Caco-2 (cell line): ENCODE measurements at regions not wholly inside any gene's neighbourhood (a gene's known extent, or its start where the extent isn't known, plus 50 kb on each side); places are given as distances from the start of the nearest gene placed in this dataset.
"Not testable (repeated sequence)": the region's sequence is repeated elsewhere in the genome, so short reads cannot be mapped to it uniquely, and the experiment has no call there.

Experiments
- BruUV-seq: library from RNA; stranded (reverse); fragments of 400-500 nt; replicated peaks from 2 replicates; lab custom pipeline; 2021; lab: Mats Ljungman, UMichigan
- CTCF ChIA-PET: fragments of 300-600 bp; sonication (Branson Sonifier 250); formaldehyde crosslinking; loops from one replicate; lab custom pipeline; 2022; ENCODE audit warnings: antibody characterized with exemption; lab: Charles Lee
- POLR2A ChIA-PET: fragments of 300-600 bp; sonication (Branson Sonifier 250); formaldehyde crosslinking; loops from one replicate; lab custom pipeline; 2022; ENCODE audit warnings: antibody characterized with exemption; lab: Charles Lee
- DNase-seq, 2 experiments: peaks; one replicate each; pipeline versions ENCODE4 v3.0.0 to v3.0.0-alpha.2; 2020 to 2022
- H3K27me3 ChIP-seq: replicated peaks from 2 replicates; pipeline ENCODE4 v1.6.0; 2011; ENCODE audit warnings: low read length; ENCODE audit not compliant: control insufficient read depth, insufficient read depth
- H3K36me3 ChIP-seq: 2 replicates; pipeline ENCODE4 v1.5.1; 2011; ENCODE audit warnings: low read length; ENCODE audit not compliant: control insufficient read depth, insufficient read depth
- H3K4me1 ChIP-seq: fragments of 250-450 bp; sonication (Bioruptor Pico); 2 replicates; pipeline ENCODE4 v1.5.1; 2020; ENCODE audit warnings: mild to moderate bottlenecking
- H3K4me3 ChIP-seq: 2 replicates; pipeline ENCODE4 v1.5.1; 2011; ENCODE audit warnings: low read depth, mild to moderate bottlenecking, control low read depth, low read length
- H3K9me3 ChIP-seq: fragments of 250-450 bp; sonication (Bioruptor Pico); 2 replicates; pipeline ENCODE4 v1.5.1; 2020; ENCODE audit warnings: mild to moderate bottlenecking, moderate library complexity
- H3K27ac Mint-ChIP-seq: one replicate; pipeline ENCODE4 v1.8.0; 2022; ENCODE audit warnings: mixed read lengths; ENCODE audit not compliant: unreplicated experiment
- H3K27me3 Mint-ChIP-seq: one replicate; pipeline ENCODE4 v1.8.0; 2022; ENCODE audit warnings: mixed read lengths; ENCODE audit not compliant: insufficient read depth, unreplicated experiment
- H3K36me3 Mint-ChIP-seq: one replicate; pipeline ENCODE4 v1.8.0; 2022; ENCODE audit warnings: mild to moderate bottlenecking, mixed read lengths; ENCODE audit not compliant: insufficient read depth, unreplicated experiment
- H3K4me1 Mint-ChIP-seq: one replicate; pipeline ENCODE4 v1.8.0; 2022; ENCODE audit warnings: low read depth, mixed read lengths; ENCODE audit not compliant: unreplicated experiment
- H3K4me3 Mint-ChIP-seq: one replicate; pipeline ENCODE4 v1.8.0; 2022; ENCODE audit warnings: mild to moderate bottlenecking, moderate library complexity, mixed read lengths; ENCODE audit not compliant: unreplicated experiment
- H3K9me3 Mint-ChIP-seq: one replicate; pipeline ENCODE4 v1.8.0; 2022; ENCODE audit warnings: mixed read lengths; ENCODE audit not compliant: unreplicated experiment
- intact Hi-C: fragments of 100-400 bp; cut with micrococcal nuclease; formaldehyde crosslinking; loops from one replicate; pipeline ENCODE4 v1.10.0; 2022; ENCODE audit not compliant: unreplicated experiment
- TF ChIP-seq, protein P1 (sequence below), 2 experiments: fragments of 200-600 bp in 1 of 2; IDR thresholded peaks; 1 replicate in 1 of 2; 2 replicates in 1 of 2; pipeline versions ENCODE4 v1.5.1 to v1.8.0; 2011 to 2022; ENCODE audit warnings: antibody characterized with exemption in 1 of 2, control low read depth in 1 of 2, inconsistent platforms in 1 of 2, low read depth in 1 of 2, low read length in 1 of 2, mild to moderate bottlenecking in 1 of 2, moderate library complexity in 1 of 2; ENCODE audit not compliant: insufficient read depth in 1 of 2, severe bottlenecking in 1 of 2, unreplicated experiment in 1 of 2

DNA sequence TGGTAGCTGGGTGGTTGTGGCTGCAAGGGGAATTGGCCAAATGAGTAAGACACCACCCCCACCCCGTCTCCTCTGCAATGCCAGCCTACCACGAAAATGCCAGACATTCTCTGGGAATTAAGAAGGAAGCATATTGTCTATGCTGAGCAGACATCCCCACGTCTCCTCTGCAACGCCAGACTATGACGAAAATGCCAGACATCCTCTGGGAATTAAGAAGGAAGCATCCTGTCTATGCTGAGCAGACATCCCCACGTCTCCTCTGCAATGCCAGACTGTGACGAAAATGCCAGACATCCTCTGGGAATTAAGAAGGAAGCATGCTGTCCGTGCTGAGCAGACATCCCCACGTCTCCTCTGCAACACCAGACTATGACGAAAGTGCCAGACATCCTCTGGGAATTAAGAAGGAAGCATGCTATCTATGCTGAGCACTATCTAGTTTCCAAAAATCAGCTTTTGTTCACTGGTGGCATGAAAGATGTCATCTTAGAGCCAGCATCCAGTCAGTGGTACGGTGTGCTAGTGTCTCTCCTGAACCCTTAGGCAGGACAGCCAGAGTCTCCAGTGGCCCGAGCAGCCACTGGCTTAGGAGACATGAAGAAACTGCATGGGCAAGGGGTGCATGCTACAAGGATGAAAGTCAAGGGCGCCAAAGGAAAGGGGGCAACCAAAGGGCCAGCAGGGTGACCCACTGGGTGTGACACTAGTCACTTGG is 339.8 kb upstream of the FRG1 start:
- TF ChIP-seq, protein P1, sequence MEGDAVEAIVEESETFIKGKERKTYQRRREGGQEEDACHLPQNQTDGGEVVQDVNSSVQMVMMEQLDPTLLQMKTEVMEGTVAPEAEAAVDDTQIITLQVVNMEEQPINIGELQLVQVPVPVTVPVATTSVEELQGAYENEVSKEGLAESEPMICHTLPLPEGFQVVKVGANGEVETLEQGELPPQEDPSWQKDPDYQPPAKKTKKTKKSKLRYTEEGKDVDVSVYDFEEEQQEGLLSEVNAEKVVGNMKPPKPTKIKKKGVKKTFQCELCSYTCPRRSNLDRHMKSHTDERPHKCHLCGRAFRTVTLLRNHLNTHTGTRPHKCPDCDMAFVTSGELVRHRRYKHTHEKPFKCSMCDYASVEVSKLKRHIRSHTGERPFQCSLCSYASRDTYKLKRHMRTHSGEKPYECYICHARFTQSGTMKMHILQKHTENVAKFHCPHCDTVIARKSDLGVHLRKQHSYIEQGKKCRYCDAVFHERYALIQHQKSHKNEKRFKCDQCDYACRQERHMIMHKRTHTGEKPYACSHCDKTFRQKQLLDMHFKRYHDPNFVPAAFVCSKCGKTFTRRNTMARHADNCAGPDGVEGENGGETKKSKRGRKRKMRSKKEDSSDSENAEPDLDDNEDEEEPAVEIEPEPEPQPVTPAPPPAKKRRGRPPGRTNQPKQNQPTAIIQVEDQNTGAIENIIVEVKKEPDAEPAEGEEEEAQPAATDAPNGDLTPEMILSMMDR (IDR thresholded peaks at IDR 0.05; ENCODE audit: insufficient read depth in 1 of 2, low read depth in 1 of 2, low read length in 1 of 2, severe bottlenecking in 1 of 2, unreplicated experiment in 1 of 2) = no peak
- H3K4me1 ChIP-seq = no peaks in the 10 kb centered on the region
- CTCF ChIA-PET = no interaction called here
- no TSS peak for BruUV-seq
- no peak overlapping the region for H3K4me3 Mint-ChIP-seq
- H3K4me3 ChIP-seq = no peak overlapping the region
- H3K9me3 ChIP-seq = no peaks in the 10 kb centered on the region
- no peaks in the 10 kb centered on the region for H3K36me3 ChIP-seq
- no peaks in the 10 kb centered on the region for H3K4me1 Mint-ChIP-seq
- peaks cover 3% of the 10 kb centered on the region for H3K27me3 Mint-ChIP-seq
- intact Hi-C loops = no loop called here
- H3K36me3 Mint-ChIP-seq = no peaks in the 10 kb centered on the region
- H3K27ac Mint-ChIP-seq = no peak overlapping the region
- no peaks in the 10 kb centered on the region for H3K27me3 ChIP-seq
- POLR2A ChIA-PET = no interaction called here
- DNase-seq = no peak
- H3K9me3 Mint-ChIP-seq = no peaks in the 10 kb centered on the region

DNA sequence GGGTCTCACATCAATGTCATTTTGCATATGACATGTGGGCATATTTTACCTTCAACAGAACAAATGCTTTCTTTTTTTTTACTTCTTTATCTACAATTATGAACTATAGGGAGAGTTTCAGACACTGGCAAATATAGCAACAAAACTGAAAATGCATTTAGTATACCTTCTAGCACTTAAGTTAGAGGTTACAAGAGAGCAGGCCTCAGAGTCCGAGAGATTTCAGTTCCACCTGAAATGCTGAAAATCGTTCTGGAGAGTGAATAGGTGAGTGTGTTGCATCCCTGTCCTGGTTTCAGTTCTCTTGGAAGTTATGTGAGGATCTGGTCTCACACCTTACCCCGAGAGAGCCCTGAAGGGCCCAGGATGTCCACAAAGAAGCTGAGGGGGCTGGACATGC is 337.8 kb upstream of the FRG1 start:
- DNase-seq, H3K36me3 ChIP-seq, H3K9me3 Mint-ChIP-seq, POLR2A ChIA-PET, H3K27me3 ChIP-seq, H3K4me3 ChIP-seq, H3K36me3 Mint-ChIP-seq, intact Hi-C loops, H3K4me3 Mint-ChIP-seq, CTCF ChIA-PET, H3K4me1 Mint-ChIP-seq, H3K27me3 Mint-ChIP-seq, H3K27ac Mint-ChIP-seq, H3K9me3 ChIP-seq, H3K4me1 ChIP-seq, BruUV-seq: not testable (repeated sequence)

- BruUV-seq, POLR2A ChIA-PET, DNase-seq: not testable (repeated sequence)
Observed at GRCh38 chr4:189610571-189610970, 330.1 kb upstream of the FRG1 start.

DNA sequence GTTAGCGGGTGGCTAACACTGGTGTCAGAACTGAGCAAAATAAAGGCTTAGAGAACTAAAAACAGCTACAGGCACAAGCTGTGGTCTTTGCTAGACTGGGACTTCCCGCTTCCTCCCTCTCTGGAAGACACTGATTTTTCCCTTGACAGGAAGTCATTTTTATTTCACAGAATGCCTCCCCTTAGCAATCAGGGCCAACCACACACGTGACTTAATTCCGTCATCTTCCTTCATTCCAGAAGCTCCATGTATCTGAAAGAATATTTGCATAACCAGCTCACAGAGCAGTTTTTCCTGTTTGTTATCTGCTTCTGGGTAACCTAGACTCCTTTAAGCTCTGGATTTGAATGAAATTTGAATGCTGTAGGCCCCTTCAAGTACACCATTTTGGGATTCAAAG is 327.5 kb upstream of the FRG1 start:
- no TSS peak for BruUV-seq
- Histone ChIP-seq H3K36me3 (no peaks in the 10 kb centered on the region), H3K4me3 (no peak overlapping the region), H3K27me3 (no peaks in the 10 kb centered on the region), H3K4me1 (no peaks in the 10 kb centered on the region), H3K9me3 (no peaks in the 10 kb centered on the region)
- CTCF ChIA-PET = no interaction called here
- Mint-ChIP-seq H3K27ac (no peak overlapping the region), H3K4me3 (no peak overlapping the region), H3K4me1 (no peaks in the 10 kb centered on the region), H3K27me3 (peaks cover 2% of the 10 kb centered on the region), H3K36me3 (no peaks in the 10 kb centered on the region), H3K9me3 (no peaks in the 10 kb centered on the region)
- TF ChIP-seq, protein P1 (IDR thresholded peaks at IDR 0.05; ENCODE audit: insufficient read depth in 1 of 2, low read depth in 1 of 2, low read length in 1 of 2, severe bottlenecking in 1 of 2, unreplicated experiment in 1 of 2) = no peak
- POLR2A ChIA-PET = no interaction called here
- intact Hi-C loops = no loop called here
- DNase-seq = no peak

More at GRCh38 chr4:189610571-189610970, 330.1 kb upstream of the FRG1 start:
- H3K27me3 ChIP-seq, H3K36me3 ChIP-seq, H3K27ac Mint-ChIP-seq, H3K9me3 Mint-ChIP-seq, H3K4me3 ChIP-seq, H3K9me3 ChIP-seq, CTCF ChIA-PET, H3K27me3 Mint-ChIP-seq, H3K4me1 ChIP-seq, intact Hi-C loops, H3K4me1 Mint-ChIP-seq, H3K4me3 Mint-ChIP-seq, H3K36me3 Mint-ChIP-seq: not testable (repeated sequence)
